HG02884 (cell line): ENCODE measurements at regions not wholly inside any gene's neighbourhood (a gene's known extent, or its start where the extent isn't known, plus 50 kb on each side); places are given as distances from the start of the nearest gene placed in this dataset.
"Not testable (repeated sequence)": the region's sequence is repeated elsewhere in the genome, so short reads cannot be mapped to it uniquely, and the experiment has no call there.

ENCODE experiments used
- ATAC-seq: cut with Tn5 transposase; IDR thresholded peaks from one replicate; pipeline ENCODE4 v1.9.1; 2021; ENCODE audit warnings: mild to moderate bottlenecking, moderate library complexity; ENCODE audit not compliant: unreplicated experiment

DNA sequence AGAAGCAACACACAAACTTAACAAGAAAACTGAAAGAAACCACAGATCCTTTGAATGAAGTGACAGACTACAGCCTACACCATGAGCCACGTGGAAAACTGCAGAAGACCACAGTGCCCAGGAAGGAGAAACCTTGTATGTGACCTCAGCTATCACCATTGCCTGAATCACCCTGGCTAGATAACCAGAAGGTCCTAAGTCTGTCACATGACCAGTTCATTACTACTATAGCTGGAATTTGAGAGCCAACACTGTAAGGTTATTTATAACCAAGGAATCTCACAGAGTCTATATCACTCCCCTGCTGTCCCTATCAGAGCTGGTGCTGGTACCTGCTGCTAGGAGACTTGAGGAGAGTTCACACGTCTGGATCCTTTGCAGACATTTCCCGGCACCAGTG is 90.3 kb upstream of the FBXL17 start:
- ATAC-seq, result no peak

DNA sequence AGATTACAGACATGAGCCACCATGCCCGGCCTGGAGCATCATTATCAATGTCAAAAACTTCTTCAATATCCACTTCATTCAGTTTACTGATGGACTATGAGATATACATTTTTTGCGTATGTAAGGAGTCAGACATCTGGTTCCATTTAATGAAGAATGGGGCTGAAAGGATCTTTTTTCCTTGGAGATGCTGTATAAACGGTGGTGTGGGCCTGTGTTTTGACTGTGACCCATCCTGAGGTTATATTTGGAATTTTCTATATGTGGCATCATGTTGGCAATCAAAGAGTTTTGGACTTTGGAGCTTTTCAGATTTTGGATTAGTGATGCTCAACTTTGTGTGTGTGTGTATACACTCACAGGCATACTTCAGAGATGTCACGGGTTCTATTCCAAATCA is 85.7 kb upstream of the FBXL17 start:
- ATAC-seq, result no peak

DNA sequence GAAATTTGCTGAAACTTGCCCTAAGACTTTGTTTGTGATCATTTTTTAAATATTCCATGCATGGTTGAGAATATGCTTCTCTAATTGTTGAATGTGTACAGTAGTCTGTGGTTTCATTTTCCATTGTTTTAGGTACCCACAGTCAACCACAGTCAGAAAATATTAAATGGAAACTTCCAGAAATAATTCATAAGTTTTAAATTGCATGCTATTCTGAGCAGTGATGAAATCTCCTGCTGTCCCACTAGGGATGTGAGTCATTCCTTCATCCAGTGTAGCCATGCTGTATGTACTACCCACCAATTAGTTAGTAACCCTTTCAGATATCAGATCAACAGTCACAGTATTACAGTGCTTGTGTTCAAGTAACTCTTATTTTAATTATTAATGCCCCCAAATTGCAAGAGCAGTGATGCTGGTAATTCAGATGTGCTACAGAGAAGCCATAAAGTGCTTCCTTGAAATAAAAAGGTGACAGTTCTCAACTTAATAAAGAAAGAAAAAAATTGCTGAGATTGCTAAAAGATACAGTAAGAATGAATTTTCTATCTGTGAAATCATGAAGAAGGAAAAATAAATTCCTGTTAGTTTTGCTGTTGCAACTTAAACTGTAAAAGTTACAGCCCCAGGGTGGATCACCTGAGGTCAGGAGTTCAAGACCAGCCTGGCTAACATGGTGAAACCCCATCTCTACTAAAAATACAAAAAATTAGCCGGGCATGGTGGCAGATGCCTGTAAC is 79.9 kb upstream of the FBXL17 start:
- no peak for ATAC-seq

GRCh38 chr5:108459769-108460168 is 77.9 kb upstream of the FBXL17 start:
- ATAC-seq, result no peak

DNA sequence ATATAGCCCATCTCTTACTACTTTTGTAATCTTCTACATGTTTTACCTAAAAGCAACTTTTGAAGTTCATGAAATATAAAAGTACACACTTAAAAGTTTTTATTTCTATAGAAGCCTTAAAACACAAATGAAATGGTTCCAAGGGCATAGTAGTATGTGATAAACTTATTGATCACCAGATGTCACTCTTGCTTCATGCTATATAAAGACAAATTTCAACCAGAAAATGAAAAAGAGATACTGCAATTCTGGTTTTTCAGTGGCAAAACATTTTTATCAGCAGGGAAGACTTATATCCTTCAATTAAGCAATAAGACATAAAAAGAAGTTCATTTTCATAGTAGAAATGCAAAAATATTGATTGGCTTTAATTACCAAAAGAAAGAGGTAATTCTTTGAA is 69.4 kb upstream of the FBXL17 start:
- ATAC-seq, result no peak

GRCh38 chr5:108444130-108444529 is 62.2 kb upstream of the FBXL17 start:
- not testable (repeated sequence) for ATAC-seq

DNA sequence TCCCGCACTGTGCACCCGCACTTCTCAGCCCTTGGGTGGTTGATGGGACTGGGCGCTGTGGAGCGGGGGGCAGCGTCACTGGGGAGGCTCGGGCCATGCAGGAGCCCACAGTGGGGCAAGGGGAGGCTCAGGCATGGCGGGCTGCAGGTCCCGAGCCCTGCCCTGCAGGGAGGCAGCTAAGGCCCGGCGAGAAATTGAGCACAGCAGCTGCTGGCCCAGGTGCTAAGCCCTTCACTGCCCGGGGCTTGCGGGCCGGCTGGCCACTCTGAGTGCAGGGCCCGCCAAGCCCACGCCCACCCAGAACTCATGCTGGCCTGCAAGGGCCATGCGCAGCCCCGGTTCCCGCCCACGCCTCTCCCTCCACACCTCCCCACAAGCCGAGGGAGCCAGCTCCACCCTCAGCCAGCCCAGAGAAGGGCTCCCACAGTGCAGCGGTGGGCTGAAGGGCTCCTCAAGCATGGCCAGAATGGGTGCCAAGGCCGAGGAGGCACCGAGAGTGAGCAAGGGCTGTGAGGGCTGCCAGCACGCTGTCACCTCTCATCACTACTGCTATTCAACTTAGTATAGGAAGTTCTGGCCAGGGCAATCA is 60.3 kb upstream of the FBXL17 start:
- not testable (repeated sequence) for ATAC-seq

GRCh38 chr5:108437425-108437824 is 55.5 kb upstream of the FBXL17 start:
- no peak for ATAC-seq

- ATAC-seq, result no peak
These were observed 54.8 kb upstream of the FBXL17 start for GRCh38 chr5:108436696-108437095.

DNA sequence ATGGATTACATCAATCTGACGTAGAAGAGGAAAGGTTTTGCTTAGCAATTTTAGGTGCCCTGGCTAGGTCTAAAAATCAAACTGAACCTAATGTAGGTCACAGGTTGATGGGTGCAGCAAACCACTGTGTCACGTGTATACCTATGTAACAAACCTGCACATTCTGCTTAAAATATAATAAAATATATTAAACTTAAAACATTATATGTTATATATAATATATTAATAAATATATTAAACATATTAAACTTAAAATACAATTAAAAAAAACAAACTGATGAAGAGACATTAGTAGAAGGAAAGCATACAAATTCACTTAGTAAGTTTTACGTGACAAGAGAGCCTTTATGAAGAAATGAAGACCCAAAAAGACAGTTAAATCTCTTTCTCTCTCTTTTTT is 51.7 kb upstream of the FBXL17 start:
- ATAC-seq, result no peak

- no peak for ATAC-seq
These were observed 50.1 kb upstream of the FBXL17 start for GRCh38 chr5:108432024-108432423.
